ENCODE measurements at regions not wholly inside any gene's neighbourhood (a gene's known extent, or its start where the extent isn't known, plus 50 kb on each side); places are given as distances from the start of the nearest gene placed in this dataset.

DNA sequence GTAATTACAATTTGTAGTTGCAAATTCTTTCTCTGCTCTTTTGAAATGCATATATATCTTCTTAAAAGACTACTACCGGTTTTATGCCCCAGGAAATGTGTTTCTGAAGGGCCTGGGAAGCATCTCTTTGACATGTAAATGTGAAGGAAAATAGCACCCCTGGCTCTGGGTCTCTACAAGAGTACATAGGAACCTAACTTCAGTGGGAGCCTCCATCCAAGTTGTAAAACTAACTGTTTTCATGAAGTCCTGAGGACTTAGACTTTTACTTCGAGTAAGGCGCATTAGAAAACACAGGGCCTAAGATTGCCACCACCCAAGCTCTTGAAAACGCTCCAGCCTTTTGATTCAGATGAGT, 99.4 kb downstream of the CBLN2 start:
- dilution Hi-C loops (cut with MboI; ENCODE audit: extremely low pct_ligation_motif_present, low sequenced_read_pairs), result no loop called here

DNA sequence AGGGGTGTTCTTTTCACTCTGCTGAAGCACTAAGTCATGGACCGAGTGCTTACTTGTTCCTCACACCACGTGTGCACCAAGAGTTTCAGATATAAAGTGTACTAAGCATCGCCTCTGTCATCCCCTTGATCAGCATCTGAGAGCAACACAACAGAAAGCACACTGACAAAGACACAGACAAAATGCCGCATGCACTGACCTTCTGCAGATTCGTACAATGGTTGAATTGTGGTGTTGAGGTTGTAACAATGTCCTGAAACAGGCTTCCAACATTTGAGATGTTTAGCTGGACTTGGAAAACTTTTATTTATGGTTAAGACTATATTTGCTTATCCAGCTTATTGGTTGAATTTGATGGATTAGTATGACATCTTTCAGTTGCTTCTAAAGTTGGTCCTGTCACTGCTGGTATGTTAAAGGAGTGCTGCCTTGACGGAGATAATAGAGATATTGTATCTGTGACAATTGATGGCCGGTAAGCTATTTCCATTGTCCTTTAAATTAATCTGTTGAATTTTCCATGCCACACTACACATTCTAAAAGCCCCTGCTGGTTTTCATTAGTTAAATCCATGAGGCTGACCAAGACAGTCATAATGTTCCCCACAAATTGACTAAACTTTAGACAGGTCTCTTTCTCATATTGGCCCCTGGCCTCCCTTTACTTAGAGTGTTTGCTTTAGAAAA, 99.9 kb downstream of the CBLN2 start:
- dilution Hi-C loops (cut with MboI; ENCODE audit: extremely low pct_ligation_motif_present, low sequenced_read_pairs), result no loop called here
- H3K4me2 ChIP-seq (ENCODE audit: control insufficient read depth, extremely low read depth, insufficient read depth, low read depth, low read length), result no peak overlapping the region
- no peak for DNase-seq (ENCODE audit: low read depth, low spot score)
- no peak overlapping the region for H3K9ac ChIP-seq (ENCODE audit: control insufficient read depth, extremely low read depth, insufficient read depth, low read length)
- no peaks in the 10 kb centered on the region for H4K20me1 ChIP-seq (ENCODE audit: control insufficient read depth, extremely low read depth, insufficient read depth, low read length)
- no peak for FAIRE-seq
- no peaks in the 10 kb centered on the region for H3K79me2 ChIP-seq (ENCODE audit: control insufficient read depth, insufficient read depth, low read length)
- H2AFZ ChIP-seq (ENCODE audit: control insufficient read depth, low read length), result no peak overlapping the region
- no peaks in the 10 kb centered on the region for H3K9me3 ChIP-seq (ENCODE audit: control insufficient read depth, low read depth, low read length)
- no peaks in the 10 kb centered on the region for H3K9me1 ChIP-seq (ENCODE audit: control insufficient read depth, extremely low read depth, insufficient read depth, low read length)
- no peak for TF ChIP-seq EZH2 (IDR thresholded peaks at IDR 0.05; ENCODE audit: low read length)
- TF ChIP-seq, protein P1, sequence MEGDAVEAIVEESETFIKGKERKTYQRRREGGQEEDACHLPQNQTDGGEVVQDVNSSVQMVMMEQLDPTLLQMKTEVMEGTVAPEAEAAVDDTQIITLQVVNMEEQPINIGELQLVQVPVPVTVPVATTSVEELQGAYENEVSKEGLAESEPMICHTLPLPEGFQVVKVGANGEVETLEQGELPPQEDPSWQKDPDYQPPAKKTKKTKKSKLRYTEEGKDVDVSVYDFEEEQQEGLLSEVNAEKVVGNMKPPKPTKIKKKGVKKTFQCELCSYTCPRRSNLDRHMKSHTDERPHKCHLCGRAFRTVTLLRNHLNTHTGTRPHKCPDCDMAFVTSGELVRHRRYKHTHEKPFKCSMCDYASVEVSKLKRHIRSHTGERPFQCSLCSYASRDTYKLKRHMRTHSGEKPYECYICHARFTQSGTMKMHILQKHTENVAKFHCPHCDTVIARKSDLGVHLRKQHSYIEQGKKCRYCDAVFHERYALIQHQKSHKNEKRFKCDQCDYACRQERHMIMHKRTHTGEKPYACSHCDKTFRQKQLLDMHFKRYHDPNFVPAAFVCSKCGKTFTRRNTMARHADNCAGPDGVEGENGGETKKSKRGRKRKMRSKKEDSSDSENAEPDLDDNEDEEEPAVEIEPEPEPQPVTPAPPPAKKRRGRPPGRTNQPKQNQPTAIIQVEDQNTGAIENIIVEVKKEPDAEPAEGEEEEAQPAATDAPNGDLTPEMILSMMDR (optimal IDR thresholded peaks at IDR 0.05 in 1 of 3, IDR thresholded peaks at IDR 0.05 in 1 of 3, conservative IDR thresholded peaks at IDR 0.05 in 1 of 3; ENCODE audit: extremely low read depth in 1 of 3, insufficient read depth in 2 of 3, low read length in 3 of 3), result no peak
- H3K27ac ChIP-seq (ENCODE audit: control insufficient read depth, insufficient read depth, low read length), result no peak overlapping the region
- H3K4me1 ChIP-seq (ENCODE audit: control insufficient read depth, extremely low read depth, insufficient read depth, low read length), result no peaks in the 10 kb centered on the region
- no peak overlapping the region for H3K4me3 ChIP-seq (ENCODE audit: control insufficient read depth in 2 of 3, extremely low read depth in 1 of 3, insufficient read depth in 2 of 3, low read depth in 1 of 3, low read length in 3 of 3)
- no peaks in the 10 kb centered on the region for H3K36me3 ChIP-seq (ENCODE audit: control insufficient read depth in 2 of 2, extremely low read depth in 1 of 2, insufficient read depth in 2 of 2, low read length in 2 of 2)
- H3K27me3 ChIP-seq (ENCODE audit: control insufficient read depth, extremely low read depth, insufficient read depth, low read length), result no peaks in the 10 kb centered on the region

More for the DNA sequence above, 99.4 kb downstream of the CBLN2 start:
- no peak overlapping the region for H3K4me3 ChIP-seq (ENCODE audit: control insufficient read depth in 2 of 3, extremely low read depth in 1 of 3, insufficient read depth in 2 of 3, low read depth in 1 of 3, low read length in 3 of 3)
- no peak overlapping the region for H3K27ac ChIP-seq (ENCODE audit: control insufficient read depth, insufficient read depth, low read length)
- no peak overlapping the region for H3K4me2 ChIP-seq (ENCODE audit: control insufficient read depth, extremely low read depth, insufficient read depth, low read depth, low read length)
- H3K9ac ChIP-seq (ENCODE audit: control insufficient read depth, extremely low read depth, insufficient read depth, low read length), result no peak overlapping the region
- FAIRE-seq (no peak), DNase-seq (ENCODE audit: low read depth, low spot score) (no peak)
- no peaks in the 10 kb centered on the region for H3K27me3 ChIP-seq (ENCODE audit: control insufficient read depth, extremely low read depth, insufficient read depth, low read length)
- H4K20me1 ChIP-seq (ENCODE audit: control insufficient read depth, extremely low read depth, insufficient read depth, low read length), result no peaks in the 10 kb centered on the region
- no peaks in the 10 kb centered on the region for H3K9me3 ChIP-seq (ENCODE audit: control insufficient read depth, low read depth, low read length)
- H3K79me2 ChIP-seq (ENCODE audit: control insufficient read depth, insufficient read depth, low read length), result no peaks in the 10 kb centered on the region
- TF ChIP-seq, protein P1 (optimal IDR thresholded peaks at IDR 0.05 in 1 of 3, IDR thresholded peaks at IDR 0.05 in 1 of 3, conservative IDR thresholded peaks at IDR 0.05 in 1 of 3; ENCODE audit: extremely low read depth in 1 of 3, insufficient read depth in 2 of 3, low read length in 3 of 3), result no peak
- H3K4me1 ChIP-seq (ENCODE audit: control insufficient read depth, extremely low read depth, insufficient read depth, low read length), result no peaks in the 10 kb centered on the region
- H3K9me1 ChIP-seq (ENCODE audit: control insufficient read depth, extremely low read depth, insufficient read depth, low read length), result no peaks in the 10 kb centered on the region
- no peak overlapping the region for H2AFZ ChIP-seq (ENCODE audit: control insufficient read depth, low read length)
- H3K36me3 ChIP-seq (ENCODE audit: control insufficient read depth in 2 of 2, extremely low read depth in 1 of 2, insufficient read depth in 2 of 2, low read length in 2 of 2), result no peaks in the 10 kb centered on the region
